HuH-7 (cell line): ENCODE measurements at regions not wholly inside any gene's neighbourhood (a gene's known extent, or its start where the extent isn't known, plus 50 kb on each side); places are given as distances from the start of the nearest gene placed in this dataset.
"Not testable (repeated sequence)": the region's sequence is repeated elsewhere in the genome, so short reads cannot be mapped to it uniquely, and the experiment has no call there.

ENCODE experiments used
- DNase-seq: peaks from one replicate; pipeline ENCODE4 v3.0.0; 2011; ENCODE audit warnings: low spot score

GRCh38 chr14:103267226-103267910 is 66.7 kb upstream of the EIF5 start:
- DNase-seq = no peak

- DNase-seq = no peak
Measured at GRCh38 chr14:103271189-103271588, 62.8 kb upstream of the EIF5 start.

GRCh38 chr14:103273145-103273744 is 60.8 kb upstream of the EIF5 start:
- no peak for DNase-seq

DNA sequence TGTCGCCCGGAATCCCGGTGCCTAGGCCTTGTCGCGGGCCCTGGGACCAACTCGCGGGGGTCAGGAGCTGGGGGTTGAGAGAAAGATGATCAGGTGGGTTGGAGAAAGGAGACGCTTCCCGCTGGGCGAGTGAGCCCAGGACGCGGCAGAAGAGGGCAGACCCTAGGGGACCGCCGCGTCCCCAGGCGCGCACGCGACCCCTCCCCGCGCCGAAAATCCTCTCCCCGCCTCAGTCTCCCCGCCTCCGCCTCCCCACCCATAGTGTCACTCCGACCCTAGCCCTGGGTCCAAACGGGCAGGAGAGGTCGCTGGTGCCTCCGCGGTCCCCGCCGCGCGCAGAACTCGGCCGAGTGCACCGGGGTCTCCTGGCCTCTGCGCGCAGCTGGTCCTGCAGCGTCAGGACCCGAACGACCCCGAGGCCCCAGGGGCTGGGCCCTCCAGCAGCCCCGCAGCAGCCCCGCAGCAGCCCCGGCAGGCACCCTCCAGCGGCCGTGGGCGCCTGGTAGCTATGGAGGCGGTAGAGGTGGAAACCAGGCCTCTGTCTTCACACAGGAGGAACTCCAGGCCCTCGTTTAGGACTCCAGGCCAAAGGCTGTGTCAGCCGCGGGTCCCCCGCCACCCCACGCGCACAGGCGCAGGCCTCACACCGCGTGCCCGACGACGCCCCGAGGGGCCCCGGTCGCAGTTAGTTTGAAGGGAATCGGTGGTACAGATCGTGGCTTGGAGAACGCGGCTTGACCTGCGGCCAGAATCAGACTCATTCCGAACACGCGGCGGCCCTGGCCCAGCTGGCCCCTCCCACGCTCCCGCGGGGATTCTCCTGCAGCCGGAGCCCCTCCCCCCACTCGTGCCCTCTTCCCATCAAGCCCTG is 60.1 kb upstream of the EIF5 start:
- no peak for DNase-seq

- no peak for DNase-seq
Measured at GRCh38 chr14:103275000-103275399, 59.0 kb upstream of the EIF5 start.

DNA sequence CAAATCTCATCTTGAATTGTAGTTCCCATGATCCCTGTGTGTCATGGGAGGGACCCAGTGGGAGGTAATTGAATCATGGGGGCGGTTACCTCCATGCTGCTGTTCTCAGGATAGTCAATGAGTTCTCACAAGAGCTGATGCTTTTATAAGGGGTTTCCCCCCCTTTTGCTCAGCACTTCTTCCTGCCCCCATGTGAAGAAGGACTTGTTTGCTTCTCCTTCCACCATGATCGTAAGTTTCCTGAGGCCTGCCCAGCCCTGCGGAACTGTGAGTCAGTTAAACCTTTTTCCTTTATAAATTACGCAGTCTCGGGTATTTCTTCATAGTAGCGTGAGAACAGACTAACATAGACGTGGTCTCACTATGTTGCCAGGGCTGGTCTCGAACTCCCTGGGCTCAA is 56.1 kb upstream of the EIF5 start:
- no peak for DNase-seq

GRCh38 chr14:103279142-103280025 is 54.7 kb upstream of the EIF5 start:
- DNase-seq = no peak

- no peak for DNase-seq
Measured at GRCh38 chr14:103280278-103280928, 53.6 kb upstream of the EIF5 start.

- peak; percentile 91 for DNase-seq
Measured at GRCh38 chr14:103281496-103282231, 52.4 kb upstream of the EIF5 start.

DNA sequence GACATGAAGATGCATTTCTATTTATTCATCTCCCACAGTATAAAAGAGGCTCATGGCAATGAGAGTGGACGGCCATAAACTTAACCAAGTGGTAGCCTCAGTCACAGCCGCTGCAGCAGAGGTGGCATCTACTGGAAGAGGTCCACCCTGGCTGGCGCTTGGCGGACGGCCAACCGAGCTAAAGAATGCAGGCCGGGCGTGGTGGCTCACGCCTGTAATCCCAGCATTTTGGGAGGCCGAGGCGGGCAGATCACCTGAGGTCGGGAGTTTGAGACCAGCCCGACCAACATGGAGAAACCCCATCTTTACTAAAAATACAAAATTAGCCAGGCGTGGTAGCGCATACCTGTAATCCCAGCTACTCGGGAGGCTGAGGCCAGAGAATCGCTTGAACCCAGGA is 51.7 kb upstream of the EIF5 start:
- not testable (repeated sequence) for DNase-seq

DNA sequence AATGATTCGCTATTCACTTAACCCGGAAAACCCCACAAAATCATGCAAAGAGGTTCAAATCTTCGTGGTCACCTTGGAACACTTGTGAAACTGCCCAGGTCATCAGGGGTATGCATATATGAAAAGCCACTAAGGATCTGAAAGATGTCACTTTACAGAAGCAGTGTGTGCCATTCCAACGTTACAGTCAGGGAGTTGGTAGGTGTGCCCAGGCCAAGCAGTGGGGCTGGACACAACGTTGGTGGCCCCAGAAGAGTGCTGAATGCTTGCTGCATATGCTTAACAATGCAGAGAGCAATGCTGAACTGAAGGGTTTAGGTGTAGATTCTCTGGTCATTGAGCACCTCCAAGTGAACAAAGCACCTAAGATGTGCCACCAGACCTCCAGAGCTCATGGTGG is 51.1 kb upstream of the EIF5 start:
- no peak for DNase-seq

DNA sequence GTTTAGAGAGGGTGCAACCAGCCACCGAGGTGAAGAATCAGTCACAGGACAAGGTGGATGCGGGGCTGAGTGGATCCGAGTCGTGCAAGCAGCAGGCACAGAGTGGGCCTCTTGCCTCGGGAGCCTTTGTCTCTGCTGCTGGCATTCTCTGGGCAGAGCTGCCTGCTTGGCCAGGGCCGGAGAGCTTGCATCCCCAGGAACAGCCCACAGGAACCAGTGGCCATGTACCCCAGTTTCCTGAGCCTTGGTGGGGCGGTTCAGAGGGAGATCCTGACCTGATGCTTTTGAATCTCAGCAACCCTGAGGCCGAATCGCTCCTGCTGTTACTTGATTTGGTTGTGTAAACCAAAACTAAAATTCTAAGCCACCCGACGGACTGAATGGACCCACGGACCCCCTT is 50.1 kb upstream of the EIF5 start:
- no peak for DNase-seq
